ENCODE measurements at regions not wholly inside any gene's neighbourhood (a gene's known extent, or its start where the extent isn't known, plus 50 kb on each side); places are given as distances from the start of the nearest gene placed in this dataset.

DNA sequence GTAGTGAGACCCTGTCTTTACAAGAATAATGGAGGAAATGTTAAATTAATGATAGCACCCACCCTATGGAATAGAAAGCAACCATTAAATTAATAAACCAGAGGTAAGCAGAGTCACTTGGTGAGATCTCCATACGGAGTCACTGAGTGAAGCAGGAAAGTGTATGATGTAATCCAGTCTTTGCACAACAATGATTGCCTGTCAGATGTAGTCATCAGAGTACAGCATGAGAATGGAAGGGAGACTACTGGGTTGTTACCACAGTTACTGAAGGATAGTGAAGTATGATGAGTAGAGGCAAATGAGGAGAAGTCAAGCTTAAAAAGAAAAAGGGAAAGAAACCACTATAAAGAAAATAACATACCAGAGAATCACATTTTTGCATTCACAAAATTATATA lies 371.9 kb upstream of the SHH start:
- no peak for TF ChIP-seq POLR2AphosphoS5 (IDR thresholded peaks at IDR 0.05)
- TF ChIP-seq EP300 (IDR thresholded peaks at IDR 0.05): no peak

Measured in upper lobe of left lung (tissue), 4 donors.